Fibroblast of pulmonary artery (primary cell): ENCODE measurements at regions not wholly inside any gene's neighbourhood (a gene's known extent, or its start where the extent isn't known, plus 50 kb on each side); places are given as distances from the start of the nearest gene placed in this dataset.

Experiments used
- DNase-seq: peaks from one replicate; pipeline ENCODE4 v3.0.0-alpha.2; 2010; ENCODE audit warnings: low read depth
- H3K4me3 ChIP-seq: replicated peaks from 2 replicates; pipeline ENCODE4 v1.5.1; 2011; ENCODE audit warnings: low read depth, mild to moderate bottlenecking, control low read depth, low read length, moderate library complexity
- CTCF ChIP-seq: IDR thresholded peaks from 2 replicates; pipeline ENCODE4 v1.5.1; 2011; ENCODE audit warnings: mild to moderate bottlenecking, control low read depth, low read length, inconsistent platforms; ENCODE audit errors: missing control alignments

GRCh38 chr16:17972460-17972943 is 364.0 kb downstream of the NPIPA8 start:
- no peak overlapping the region for H3K4me3 ChIP-seq
- TF ChIP-seq CTCF = no peak
- no peak for DNase-seq

DNA sequence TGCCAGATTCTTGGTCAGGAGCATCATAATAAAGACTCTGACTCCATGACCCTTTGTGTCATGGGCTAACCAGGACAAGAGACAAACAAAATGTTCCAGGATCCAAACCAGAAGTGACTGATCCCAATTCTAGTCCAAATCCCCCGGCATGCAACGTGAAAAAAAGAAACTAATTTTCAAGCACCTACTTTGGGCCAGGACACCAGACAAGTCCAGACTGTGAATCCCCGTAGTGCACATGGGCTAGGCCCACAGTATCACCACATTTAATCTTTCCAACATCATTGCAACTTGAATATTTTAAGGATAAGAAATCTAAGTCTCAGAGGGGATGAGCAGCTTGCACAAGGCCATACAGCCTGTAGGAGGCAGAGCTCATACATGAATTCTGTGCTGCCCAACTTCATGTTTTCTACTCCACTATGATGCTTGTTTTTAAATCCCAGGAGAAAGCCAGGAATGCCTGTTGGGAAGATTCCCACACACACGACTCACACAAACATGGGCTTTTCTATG is 365.7 kb downstream of the NPIPA8 start:
- DNase-seq = no peak
- H3K4me3 ChIP-seq = no peak overlapping the region
- TF ChIP-seq CTCF = no peak

GRCh38 chr16:17970157-17970765 is 366.3 kb downstream of the NPIPA8 start:
- H3K4me3 ChIP-seq = no peak overlapping the region
- no peak for DNase-seq
- TF ChIP-seq CTCF = no peak

- H3K4me3 ChIP-seq = no peak overlapping the region
- no peak for DNase-seq
- TF ChIP-seq CTCF = no peak
Observed at GRCh38 chr16:17965133-17965900, 371.2 kb downstream of the NPIPA8 start.

GRCh38 chr16:17964196-17964595 is 372.3 kb downstream of the NPIPA8 start:
- H3K4me3 ChIP-seq = no peak overlapping the region
- DNase-seq = no peak
- no peak for TF ChIP-seq CTCF

- H3K4me3 ChIP-seq = no peak overlapping the region
- TF ChIP-seq CTCF = no peak
- DNase-seq = no peak
Observed at GRCh38 chr16:17963185-17963836, 373.2 kb downstream of the NPIPA8 start.
